Thyroid gland (tissue), 4 donors: ENCODE measurements at regions not wholly inside any gene's neighbourhood (a gene's known extent, or its start where the extent isn't known, plus 50 kb on each side); places are given as distances from the start of the nearest gene placed in this dataset.
"Not testable (repeated sequence)": the region's sequence is repeated elsewhere in the genome, so short reads cannot be mapped to it uniquely, and the experiment has no call there.

Experiments
- DNase-seq, 2 donors: peaks; one replicate each; pipeline ENCODE4 v3.0.0-alpha.2; 2019
- H3K27ac ChIP-seq, 3 donors: fragments of 200-600 bp; sonication (generic); 1 replicate in 2 of 3; 2 replicates in 1 of 3; pipeline ENCODE4 v1.5.1; 2016 to 2019; ENCODE audit warnings: mild to moderate bottlenecking in 1 of 3, moderate library complexity in 1 of 3
- H3K27me3 ChIP-seq: fragments of 200-600 bp; sonication (generic); one replicate; pipeline ENCODE4 v1.5.1; 2019
- H3K36me3 ChIP-seq, 2 donors: fragments of 200-600 bp; sonication (generic); one replicate each; pipeline ENCODE4 v1.5.1; 2016 to 2019
- H3K4me1 ChIP-seq, 2 donors: fragments of 200-600 bp; sonication (generic); one replicate each; pipeline ENCODE4 v1.5.1; 2017 to 2019
- H3K4me3 ChIP-seq, 3 donors: fragments of 200-600 bp; sonication (generic); replicated peaks in 1 of 3; 1 replicate in 2 of 3; 2 replicates in 1 of 3; pipeline ENCODE4 v1.5.1; 2016; ENCODE audit warnings: mild to moderate bottlenecking in 1 of 3
- H3K9me3 ChIP-seq: fragments of 200-600 bp; sonication (generic); one replicate; pipeline ENCODE4 v1.5.1; 2017
- CTCF ChIP-seq, 6 experiments: fragments of 200-600 bp in 3 of 6; fragments of 450-650 bp in 3 of 6; sonication (generic) in 3 of 6; IDR thresholded peaks; one replicate each; pipeline ENCODE4 v1.5.1; 2016 to 2019; ENCODE audit warnings: antibody characterized with exemption in 6 of 6, mild to moderate bottlenecking in 2 of 6, inconsistent platforms in 1 of 6, moderate library complexity in 1 of 6
- POLR2A ChIP-seq, 2 donors: fragments of 450-650 bp; IDR thresholded peaks; one replicate each; pipeline ENCODE4 v1.6.1; 2017; ENCODE audit warnings: antibody characterized with exemption in 2 of 2, mild to moderate bottlenecking in 2 of 2, moderate library complexity in 1 of 2
- WGBS, 2 donors: methylation state at CpG; one replicate each; pipeline ENCODE4 v1.1.5; 2017; 5-methylcytosine and 5-hydroxymethylcytosine counted together
- intact Hi-C: fragments of 100-400 bp; cut with DNase I; formaldehyde crosslinking; loops from one replicate; pipeline ENCODE4 v1.15.1; 2023

- peak; percentile 76 to 87 for DNase-seq
- H3K4me3 ChIP-seq, intact Hi-C loops, H3K27me3 ChIP-seq, H3K36me3 ChIP-seq, H3K9me3 ChIP-seq: not testable (repeated sequence)
- Histone ChIP-seq H3K4me1 (peaks cover 14 to 15% of the 10 kb centered on the region in 2 donors), H3K27ac (peak overlapping the region in 1 of 3 donors; percentile 37)
- WGBS, 2 donors, result 24 to 31% methylated on average over 4 of the region's 4 CpGs
- TF ChIP-seq CTCF (IDR thresholded peaks at IDR 0.05), result peak; percentile 33 to 97 (median 84)
Observed at GRCh38 chr15:44853304-44853950, 103.1 kb upstream of the TERB2 start.

GRCh38 chr15:44854696-44855095 is 101.8 kb upstream of the TERB2 start:
- peaks cover 14 to 15% of the 10 kb centered on the region in 2 donors for H3K4me1 ChIP-seq
- H3K9me3 ChIP-seq, H3K4me3 ChIP-seq, H3K27me3 ChIP-seq, intact Hi-C loops, H3K36me3 ChIP-seq, DNase-seq, H3K27ac ChIP-seq: not testable (repeated sequence)
- WGBS, 2 donors, result 71 to 87% methylated on average over 4 of the region's 4 CpGs

- WGBS, 2 donors, result 48% methylated on average over 3 of the region's 3 CpGs
- H3K27me3 ChIP-seq, H3K36me3 ChIP-seq, H3K9me3 ChIP-seq, intact Hi-C loops, H3K27ac ChIP-seq, H3K4me3 ChIP-seq: not testable (repeated sequence)
- H3K4me1 ChIP-seq, result peaks cover 14 to 15% of the 10 kb centered on the region in 2 donors
- peak; percentile 21 to 23 for DNase-seq
Observed at GRCh38 chr15:44856284-44856683, 100.2 kb upstream of the TERB2 start.

GRCh38 chr15:44857164-44857710 is 99.2 kb upstream of the TERB2 start:
- H3K27ac ChIP-seq, intact Hi-C loops, H3K36me3 ChIP-seq, DNase-seq, H3K4me3 ChIP-seq, H3K9me3 ChIP-seq, H3K27me3 ChIP-seq: not testable (repeated sequence)
- 100% methylated on average over 3 of the region's 3 CpGs; no CpG with 5 or more reads in 1 of the 2 donors for WGBS, 2 donors
- H3K4me1 ChIP-seq, result peaks cover 10% of the 10 kb centered on the region in 2 donors

- DNase-seq, H3K36me3 ChIP-seq, intact Hi-C loops, H3K9me3 ChIP-seq, H3K4me3 ChIP-seq, H3K27ac ChIP-seq, H3K27me3 ChIP-seq, H3K4me1 ChIP-seq: not testable (repeated sequence)
- WGBS, 2 donors, result 88 to 93% methylated on average over 2 of the region's 2 CpGs
Observed at GRCh38 chr15:44859088-44859487, 97.4 kb upstream of the TERB2 start.

- H3K27me3 ChIP-seq, H3K4me1 ChIP-seq, DNase-seq, H3K4me3 ChIP-seq, intact Hi-C loops, H3K27ac ChIP-seq, H3K36me3 ChIP-seq, H3K9me3 ChIP-seq: not testable (repeated sequence)
- WGBS, 2 donors, result 73 to 77% methylated on average over 2 of the region's 2 CpGs
Observed at GRCh38 chr15:44860168-44860567, 96.3 kb upstream of the TERB2 start.

- Histone ChIP-seq H3K27me3 (no peaks in the 10 kb centered on the region), H3K4me3 (no peak overlapping the region), H3K9me3 (no peaks in the 10 kb centered on the region), H3K4me1 (peaks cover 6 to 8% of the 10 kb centered on the region in 2 donors), H3K27ac (peak overlapping the region in 1 of 3 donors; percentile 79), H3K36me3 (no peaks in the 10 kb centered on the region)
- WGBS, 2 donors, result 94 to 96% methylated on average over 8 to 14 of the region's 14 CpGs
- intact Hi-C loops, result no loop called here
- TF ChIP-seq CTCF (IDR thresholded peaks at IDR 0.05) (no peak), POLR2A (IDR thresholded peaks at IDR 0.05) (no peak)
- DNase-seq, result no peak
Observed at GRCh38 chr15:44861439-44861910, 95.0 kb upstream of the TERB2 start.
